ENCODE measurements at regions not wholly inside any gene's neighbourhood (a gene's known extent, or its start where the extent isn't known, plus 50 kb on each side); places are given as distances from the start of the nearest gene placed in this dataset.

DNA sequence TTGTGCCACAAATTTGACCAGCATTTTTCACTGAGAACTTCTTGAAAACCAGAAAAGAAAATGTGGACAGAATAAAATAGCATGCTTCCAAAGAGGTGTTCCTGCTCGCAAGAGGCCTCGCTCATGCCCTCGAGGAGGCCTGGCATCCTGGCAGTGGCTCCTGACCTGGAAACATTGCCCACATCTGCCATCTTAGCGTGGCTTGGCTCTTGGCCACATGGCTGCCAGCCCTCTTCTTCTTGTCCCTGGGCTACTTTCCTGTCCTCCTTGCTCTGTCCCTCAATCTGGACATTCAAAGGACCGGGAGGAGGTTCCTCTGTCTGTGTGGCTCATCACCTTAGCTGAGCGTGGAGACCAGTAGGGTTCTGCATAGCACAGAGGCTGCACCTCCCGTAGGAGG, 131.6 kb upstream of the TMEM72 start:
- DNase-seq (ENCODE audit: low spot score), result no peak
- Mint-ChIP-seq H3K27ac (ENCODE audit: unreplicated experiment) (no peak overlapping the region), H3K4me3 (ENCODE audit: unreplicated experiment) (no peak overlapping the region), H3K27me3 (ENCODE audit: low read depth) (no peaks in the 10 kb centered on the region), H3K4me1 (ENCODE audit: low read depth) (no peaks in the 10 kb centered on the region), H3K9me3 (ENCODE audit: low read depth) (no peaks in the 10 kb centered on the region), H3K36me3 (ENCODE audit: low read depth) (no peaks in the 10 kb centered on the region)
- TF ChIP-seq, protein P1, sequence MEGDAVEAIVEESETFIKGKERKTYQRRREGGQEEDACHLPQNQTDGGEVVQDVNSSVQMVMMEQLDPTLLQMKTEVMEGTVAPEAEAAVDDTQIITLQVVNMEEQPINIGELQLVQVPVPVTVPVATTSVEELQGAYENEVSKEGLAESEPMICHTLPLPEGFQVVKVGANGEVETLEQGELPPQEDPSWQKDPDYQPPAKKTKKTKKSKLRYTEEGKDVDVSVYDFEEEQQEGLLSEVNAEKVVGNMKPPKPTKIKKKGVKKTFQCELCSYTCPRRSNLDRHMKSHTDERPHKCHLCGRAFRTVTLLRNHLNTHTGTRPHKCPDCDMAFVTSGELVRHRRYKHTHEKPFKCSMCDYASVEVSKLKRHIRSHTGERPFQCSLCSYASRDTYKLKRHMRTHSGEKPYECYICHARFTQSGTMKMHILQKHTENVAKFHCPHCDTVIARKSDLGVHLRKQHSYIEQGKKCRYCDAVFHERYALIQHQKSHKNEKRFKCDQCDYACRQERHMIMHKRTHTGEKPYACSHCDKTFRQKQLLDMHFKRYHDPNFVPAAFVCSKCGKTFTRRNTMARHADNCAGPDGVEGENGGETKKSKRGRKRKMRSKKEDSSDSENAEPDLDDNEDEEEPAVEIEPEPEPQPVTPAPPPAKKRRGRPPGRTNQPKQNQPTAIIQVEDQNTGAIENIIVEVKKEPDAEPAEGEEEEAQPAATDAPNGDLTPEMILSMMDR (IDR thresholded peaks at IDR 0.05), result no peak

DNA sequence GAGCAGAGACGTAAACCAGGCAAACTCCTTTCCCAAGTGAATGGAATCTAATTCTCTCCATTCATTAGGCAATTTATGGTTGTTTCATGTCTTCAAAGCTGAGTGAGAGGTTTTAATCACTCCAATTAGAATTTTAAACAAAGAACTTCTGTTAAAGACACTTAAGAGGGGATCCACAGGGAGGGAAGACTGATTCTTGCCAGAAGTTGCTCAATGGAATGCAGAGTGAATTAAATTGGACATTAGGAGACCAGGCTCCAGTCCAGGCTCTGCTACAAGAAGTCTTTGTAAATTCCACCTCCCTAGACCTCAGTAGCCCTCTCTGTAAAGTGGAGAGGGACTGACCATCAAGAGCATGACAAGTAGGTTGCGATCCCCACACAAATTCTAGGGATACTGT, 130.7 kb upstream of the TMEM72 start:
- no peaks in the 10 kb centered on the region for H3K27me3 Mint-ChIP-seq (ENCODE audit: low read depth)
- no peaks in the 10 kb centered on the region for H3K9me3 Mint-ChIP-seq (ENCODE audit: low read depth)
- H3K27ac Mint-ChIP-seq (ENCODE audit: unreplicated experiment), result no peak overlapping the region
- no peaks in the 10 kb centered on the region for H3K36me3 Mint-ChIP-seq (ENCODE audit: low read depth)
- H3K4me3 Mint-ChIP-seq (ENCODE audit: unreplicated experiment), result no peak overlapping the region
- TF ChIP-seq, protein P1 (IDR thresholded peaks at IDR 0.05), result no peak
- no peak for DNase-seq (ENCODE audit: low spot score)
- H3K4me1 Mint-ChIP-seq (ENCODE audit: low read depth), result no peaks in the 10 kb centered on the region

DNA sequence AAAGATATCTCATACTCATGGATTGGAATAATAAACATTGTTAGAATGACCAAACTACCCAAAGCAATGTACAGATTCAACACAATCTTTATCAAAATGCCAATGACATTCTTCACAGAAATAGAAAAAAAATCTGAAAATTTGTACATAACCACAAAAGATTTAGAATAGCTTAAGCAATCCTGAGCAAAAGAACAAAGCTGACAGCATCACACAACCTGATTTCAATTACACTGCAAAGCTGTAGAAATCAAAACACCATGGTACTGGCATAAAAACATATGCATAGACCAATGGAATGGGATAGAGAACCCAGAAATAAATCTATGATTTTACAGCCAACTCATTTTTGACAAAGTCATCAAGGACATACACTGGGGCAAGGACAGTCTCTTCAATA, 130.0 kb upstream of the TMEM72 start:
- Mint-ChIP-seq H3K9me3 (ENCODE audit: low read depth) (no peaks in the 10 kb centered on the region), H3K4me1 (ENCODE audit: low read depth) (no peaks in the 10 kb centered on the region), H3K4me3 (ENCODE audit: unreplicated experiment) (no peak overlapping the region), H3K27ac (ENCODE audit: unreplicated experiment) (no peak overlapping the region), H3K27me3 (ENCODE audit: low read depth) (no peaks in the 10 kb centered on the region), H3K36me3 (ENCODE audit: low read depth) (no peaks in the 10 kb centered on the region)
- TF ChIP-seq, protein P1 (IDR thresholded peaks at IDR 0.05), result no peak
- no peak for DNase-seq (ENCODE audit: low spot score)

DNA sequence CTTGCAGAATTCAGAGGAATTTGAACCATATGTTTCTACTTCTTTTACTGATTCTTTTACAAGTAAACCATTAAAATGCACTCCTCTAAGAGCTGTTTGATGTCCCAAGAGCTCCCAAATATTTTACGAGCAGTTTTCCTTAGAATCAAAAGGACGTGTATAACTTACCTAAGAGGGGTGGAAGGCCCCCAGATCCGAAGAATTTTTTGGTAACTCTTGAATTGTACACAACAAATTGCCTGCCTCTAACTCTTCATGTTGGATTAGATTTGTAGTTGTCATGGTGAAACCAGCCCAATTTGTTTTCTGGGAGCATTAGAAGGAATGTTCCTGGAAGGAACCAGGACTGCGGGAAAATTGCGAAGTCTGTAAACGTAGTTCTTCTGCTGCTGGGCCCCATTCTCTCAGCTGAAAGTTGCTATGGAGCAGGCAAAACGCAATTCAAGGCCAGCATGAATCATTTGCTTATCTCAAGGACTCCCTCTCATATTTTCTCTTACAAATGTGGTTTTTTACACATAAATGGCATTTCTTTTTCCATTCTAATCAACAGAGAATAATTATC, 124.8 kb upstream of the TMEM72 start:
- Mint-ChIP-seq H3K27me3 (ENCODE audit: low read depth) (no peaks in the 10 kb centered on the region), H3K4me3 (ENCODE audit: unreplicated experiment) (no peak overlapping the region), H3K9me3 (ENCODE audit: low read depth) (no peaks in the 10 kb centered on the region), H3K36me3 (ENCODE audit: low read depth) (no peaks in the 10 kb centered on the region), H3K4me1 (ENCODE audit: low read depth) (peaks cover 9% of the 10 kb centered on the region), H3K27ac (ENCODE audit: unreplicated experiment) (no peak overlapping the region)
- TF ChIP-seq, protein P1 (IDR thresholded peaks at IDR 0.05), result no peak
- no peak for DNase-seq (ENCODE audit: low spot score)

DNA sequence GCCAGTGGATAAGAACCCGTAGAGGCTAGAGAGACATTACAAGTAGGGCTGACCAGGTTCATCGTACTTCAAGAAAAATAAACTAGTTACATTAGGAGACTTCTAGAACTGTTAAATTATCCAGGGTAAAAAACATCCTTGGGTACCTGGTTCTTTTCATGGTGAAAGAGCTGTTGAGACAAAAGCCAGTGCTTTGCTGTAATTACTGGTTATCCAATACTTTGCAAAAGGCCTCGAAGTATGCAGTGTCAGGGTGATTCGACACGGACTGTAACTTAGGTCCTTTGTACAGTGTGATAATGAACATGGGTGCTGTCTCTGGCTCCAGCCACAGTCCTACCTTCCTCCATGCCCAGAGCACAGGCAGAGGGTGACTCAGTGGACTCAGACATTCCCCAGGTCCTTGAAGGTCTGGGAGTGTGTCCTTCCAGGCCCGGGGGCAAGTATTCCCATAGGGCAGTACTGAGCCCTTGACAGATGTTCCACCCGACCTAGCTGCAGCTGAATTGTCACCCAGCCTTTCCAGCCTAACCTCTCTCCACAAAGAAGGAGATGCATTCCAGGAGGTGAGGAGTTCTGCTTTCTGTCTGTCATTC, 123.6 kb upstream of the TMEM72 start:
- Mint-ChIP-seq H3K9me3 (ENCODE audit: low read depth) (no peaks in the 10 kb centered on the region), H3K4me1 (ENCODE audit: low read depth) (peaks cover 19% of the 10 kb centered on the region), H3K27me3 (ENCODE audit: low read depth) (no peaks in the 10 kb centered on the region), H3K36me3 (ENCODE audit: low read depth) (no peaks in the 10 kb centered on the region), H3K27ac (ENCODE audit: unreplicated experiment) (no peak overlapping the region), H3K4me3 (ENCODE audit: unreplicated experiment) (no peak overlapping the region)
- DNase-seq (ENCODE audit: low spot score), result no peak
- TF ChIP-seq, protein P1 (IDR thresholded peaks at IDR 0.05), result no peak

Measured in chondrocyte (in vitro differentiated cells).